ENCODE measurements at regions not wholly inside any gene's neighbourhood (a gene's known extent, or its start where the extent isn't known, plus 50 kb on each side); places are given as distances from the start of the nearest gene placed in this dataset.
"Not testable (repeated sequence)": the region's sequence is repeated elsewhere in the genome, so short reads cannot be mapped to it uniquely, and the experiment has no call there.

- no peak for DNase-seq
Observed at GRCh38 chr3:147680837-147681483, 271.8 kb downstream of the ZIC1 start.

GRCh38 chr3:147688868-147689267 is 279.7 kb downstream of the ZIC1 start:
- no peak for DNase-seq

- DNase-seq, result no peak
Observed at GRCh38 chr3:147699175-147699838, 290.1 kb downstream of the ZIC1 start.

GRCh38 chr3:147701195-147701594 is 292.0 kb downstream of the ZIC1 start:
- DNase-seq, result no peak

GRCh38 chr3:147702509-147702908 is 293.3 kb downstream of the ZIC1 start:
- no peak for DNase-seq

GRCh38 chr3:147705651-147706051 is 296.5 kb downstream of the ZIC1 start:
- no peak for DNase-seq

- DNase-seq, result not testable (repeated sequence)
Observed at GRCh38 chr3:147710753-147711152, 301.6 kb downstream of the ZIC1 start.

GRCh38 chr3:147712357-147712756 is 303.2 kb downstream of the ZIC1 start:
- no peak for DNase-seq

- DNase-seq, result not testable (repeated sequence)
Observed at GRCh38 chr3:147712758-147713157, 303.6 kb downstream of the ZIC1 start.

- no peak for DNase-seq
Observed at GRCh38 chr3:147713234-147714133, 304.3 kb downstream of the ZIC1 start.

- no peak for DNase-seq
Observed at GRCh38 chr3:147729641-147730040, 320.5 kb downstream of the ZIC1 start.

GRCh38 chr3:147730284-147730683 is 321.1 kb downstream of the ZIC1 start:
- DNase-seq, result no peak

- DNase-seq, result no peak
Observed at GRCh38 chr3:147733217-147733616, 324.1 kb downstream of the ZIC1 start.

- DNase-seq, result no peak
Observed at GRCh38 chr3:147735616-147736015, 326.5 kb downstream of the ZIC1 start.

GRCh38 chr3:147736226-147736625 is 327.1 kb downstream of the ZIC1 start:
- no peak for DNase-seq

GRCh38 chr3:147737376-147737775 is 328.2 kb downstream of the ZIC1 start:
- no peak for DNase-seq

GRCh38 chr3:147740928-147741327 is 331.8 kb downstream of the ZIC1 start:
- DNase-seq, result no peak

GRCh38 chr3:147744967-147745366 is 335.8 kb downstream of the ZIC1 start:
- DNase-seq, result no peak

GRCh38 chr3:147755310-147755709 is 346.1 kb downstream of the ZIC1 start:
- no peak for DNase-seq

GRCh38 chr3:147756476-147756875 is 347.3 kb downstream of the ZIC1 start:
- DNase-seq, result no peak

GRCh38 chr3:147757866-147758265 is 348.7 kb downstream of the ZIC1 start:
- no peak for DNase-seq

GRCh38 chr3:147758771-147759170 is 349.6 kb downstream of the ZIC1 start:
- DNase-seq, result no peak

GRCh38 chr3:147760085-147760484 is 350.9 kb downstream of the ZIC1 start:
- no peak for DNase-seq

GRCh38 chr3:147760941-147761340 is 351.8 kb downstream of the ZIC1 start:
- no peak for DNase-seq

Data from NCI-H2171 treated with DMSO at 0.1 percent for 48 hours (cell line).